Middle frontal gyrus (tissue), 1 donor: ENCODE measurements at regions not wholly inside any gene's neighbourhood (a gene's known extent, or its start where the extent isn't known, plus 50 kb on each side); places are given as distances from the start of the nearest gene placed in this dataset.

Experiments used
- DNase-seq: peaks from one replicate; pipeline ENCODE4 v3.0.0-alpha.2; 2015; ENCODE audit warnings: low spot score; ENCODE audit errors: extremely low spot score

- no peak for DNase-seq
Observed at GRCh38 chr6:78577585-78577984, 289.8 kb upstream of the IRAK1BP1 start.

- no peak for DNase-seq
Observed at GRCh38 chr6:78578430-78578829, 288.9 kb upstream of the IRAK1BP1 start.

DNA sequence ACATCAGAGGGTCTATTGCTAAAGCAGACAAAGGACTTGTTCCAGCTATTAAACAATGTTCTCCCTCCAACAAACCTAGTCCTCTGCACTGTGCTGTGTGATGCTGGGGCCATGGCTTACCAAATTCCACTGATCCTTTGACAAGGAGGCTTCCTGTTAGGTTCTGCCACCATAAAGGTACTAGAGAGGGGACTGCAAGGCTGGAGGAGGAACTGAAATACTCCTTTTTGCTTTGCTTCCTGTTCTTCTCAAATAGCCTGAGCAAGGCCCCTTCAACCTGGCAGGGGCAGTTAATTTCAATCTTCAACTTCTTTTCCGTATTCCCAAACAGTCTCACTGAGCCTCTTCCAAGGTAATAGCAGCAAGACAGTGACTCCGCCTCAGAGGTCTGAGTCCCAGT lies 286.4 kb upstream of the IRAK1BP1 start:
- no peak for DNase-seq

- DNase-seq = no peak
Observed at GRCh38 chr6:78583079-78583478, 284.3 kb upstream of the IRAK1BP1 start.

- no peak for DNase-seq
Observed at GRCh38 chr6:78589436-78589835, 277.9 kb upstream of the IRAK1BP1 start.

DNA sequence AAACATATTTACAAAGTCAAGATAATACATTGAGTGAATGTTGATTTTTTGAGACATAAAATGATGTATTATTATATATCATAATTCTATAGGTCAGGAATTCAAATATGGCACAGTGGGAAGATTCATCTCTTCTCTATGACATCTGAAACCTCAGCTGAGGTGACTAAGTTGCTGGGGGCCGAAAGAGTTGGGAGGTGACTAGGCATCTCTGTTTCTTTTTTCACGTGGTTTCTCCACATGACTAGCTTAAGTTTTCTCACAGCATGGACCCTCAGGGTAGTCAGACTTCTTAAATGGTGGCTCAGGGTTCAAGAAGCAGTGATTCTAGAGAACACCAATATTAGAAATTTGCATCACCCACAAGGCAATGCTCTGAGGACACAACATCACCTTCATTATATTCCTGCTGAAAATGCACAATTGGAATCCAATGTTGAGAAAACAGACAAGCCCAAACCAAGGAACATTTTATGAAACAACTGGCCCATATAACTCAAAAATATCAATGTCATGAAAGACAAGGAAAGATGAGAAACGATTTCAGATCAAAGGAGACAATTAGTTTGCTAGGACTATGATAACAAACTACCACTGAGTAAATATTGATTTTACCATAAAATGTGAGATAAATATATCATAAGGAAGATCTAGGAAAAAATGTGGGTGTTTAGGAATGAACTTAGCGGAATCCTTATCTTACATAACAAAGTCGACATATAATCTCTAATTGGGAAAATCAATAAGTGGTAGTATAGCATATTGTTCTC lies 273.3 kb upstream of the IRAK1BP1 start:
- no peak for DNase-seq

- no peak for DNase-seq
Observed at GRCh38 chr6:78594668-78595066, 272.7 kb upstream of the IRAK1BP1 start.

- no peak for DNase-seq
Observed at GRCh38 chr6:78597966-78598365, 269.4 kb upstream of the IRAK1BP1 start.

DNA sequence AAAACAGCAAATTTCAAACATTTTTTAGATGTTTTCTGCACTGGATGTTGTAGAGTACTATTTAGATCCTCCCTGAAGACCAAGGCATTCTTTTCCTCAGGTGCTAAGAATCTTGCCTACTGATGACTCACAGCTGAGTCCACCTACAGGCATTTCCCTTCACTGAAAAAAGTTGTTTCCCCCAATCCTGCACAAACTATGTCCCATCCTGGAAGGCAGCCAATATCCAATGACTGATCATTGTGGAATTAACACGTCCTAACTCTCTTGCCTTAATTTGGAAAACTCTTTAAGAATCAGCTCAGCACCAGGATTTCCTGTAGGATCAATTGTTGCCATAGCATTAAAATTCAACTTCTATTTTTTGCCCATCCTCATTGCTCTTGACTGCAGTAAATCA lies 268.4 kb upstream of the IRAK1BP1 start:
- no peak for DNase-seq

- no peak for DNase-seq
Observed at GRCh38 chr6:78599526-78599925, 267.8 kb upstream of the IRAK1BP1 start.

- no peak for DNase-seq
Observed at GRCh38 chr6:78605909-78606446, 261.4 kb upstream of the IRAK1BP1 start.

- DNase-seq = no peak
Observed at GRCh38 chr6:78607189-78607588, 260.2 kb upstream of the IRAK1BP1 start.

GRCh38 chr6:78611102-78611620 lies 256.2 kb upstream of the IRAK1BP1 start:
- no peak for DNase-seq

DNA sequence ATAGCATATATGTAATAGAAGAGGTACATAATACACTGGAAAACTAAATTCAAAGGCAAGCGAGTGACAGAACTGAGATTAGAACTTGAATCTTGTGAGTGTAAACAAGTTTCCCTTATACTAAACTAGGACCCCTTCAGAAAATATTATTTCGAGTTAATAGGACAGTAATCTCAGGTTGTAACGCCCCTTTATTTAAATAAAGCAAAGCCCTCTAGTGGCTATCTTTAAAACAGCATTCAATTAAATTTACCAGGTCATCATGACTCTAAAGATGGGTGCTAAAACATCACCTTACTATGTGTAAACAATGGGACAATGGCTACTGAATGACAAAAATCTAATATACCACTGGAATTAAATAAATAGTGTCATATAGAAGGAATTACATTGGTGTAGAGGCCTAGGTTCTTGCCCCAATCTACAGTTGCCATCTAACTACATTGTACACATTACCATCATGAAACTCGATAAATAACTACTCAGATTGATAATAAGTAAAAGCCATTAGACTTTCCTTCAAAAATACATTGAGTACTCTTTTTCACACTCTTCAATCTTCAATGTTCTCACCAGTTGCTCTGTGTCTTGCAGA lies 255.4 kb upstream of the IRAK1BP1 start:
- no peak for DNase-seq

DNA sequence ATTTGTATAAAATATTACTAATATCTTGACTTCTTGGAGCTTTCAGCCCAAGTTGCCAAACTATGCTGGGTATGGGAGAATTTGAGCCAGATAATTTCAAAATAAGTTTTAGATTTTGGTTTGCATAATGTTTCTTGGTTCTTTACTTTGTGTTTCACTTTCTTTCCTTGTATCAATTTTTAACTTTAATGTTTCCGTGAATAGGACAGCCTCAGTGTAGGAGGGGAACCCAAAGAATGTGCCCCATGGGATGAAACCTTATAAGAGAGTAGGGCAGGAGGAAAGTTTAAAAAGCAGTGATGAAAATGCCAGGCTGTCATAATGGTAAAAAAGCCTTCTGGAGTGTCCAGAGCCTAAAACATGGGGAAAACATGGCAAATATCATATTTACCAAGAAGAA lies 252.4 kb upstream of the IRAK1BP1 start:
- DNase-seq = no peak

DNA sequence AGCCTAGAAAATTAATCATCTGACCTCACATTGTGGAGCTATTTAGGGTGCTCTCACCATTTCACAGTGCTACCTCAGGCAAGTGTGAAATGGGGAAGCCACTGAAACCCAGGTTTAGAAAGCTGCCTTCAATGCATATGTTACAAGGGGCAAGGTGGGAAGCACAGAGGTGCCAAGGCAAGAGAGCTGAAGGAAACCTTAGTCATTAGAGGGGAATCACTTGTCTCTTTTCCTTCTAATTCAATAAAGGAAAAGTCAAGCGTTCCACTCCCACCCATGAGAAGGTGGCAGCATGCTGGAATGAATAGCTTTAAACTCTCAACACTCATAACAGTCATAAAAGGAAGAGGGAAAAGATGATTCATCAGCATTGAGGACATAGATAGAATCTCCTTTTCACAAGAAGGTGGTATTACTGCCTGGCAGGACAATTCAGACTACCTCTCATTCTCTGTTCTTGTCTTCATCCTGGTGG lies 251.9 kb upstream of the IRAK1BP1 start:
- no peak for DNase-seq

DNA sequence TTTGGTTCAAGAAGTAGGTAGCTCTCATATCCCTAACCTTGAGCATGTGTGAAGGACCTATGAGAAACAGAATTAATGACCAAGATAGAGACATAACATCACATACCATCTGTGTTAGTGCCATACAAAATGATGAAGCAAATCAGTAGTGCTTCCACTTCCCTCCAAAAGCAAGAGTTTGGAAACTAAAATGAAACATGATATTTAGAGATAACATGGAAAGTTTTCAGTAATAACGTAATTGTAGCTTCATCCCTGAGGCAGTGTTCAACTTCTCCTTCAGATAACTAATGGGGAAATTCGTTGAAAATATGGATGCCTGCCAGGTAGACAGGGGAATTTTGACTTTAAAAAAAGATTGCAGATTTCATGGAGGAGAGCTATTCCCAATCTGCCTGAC lies 248.4 kb upstream of the IRAK1BP1 start:
- no peak for DNase-seq

DNA sequence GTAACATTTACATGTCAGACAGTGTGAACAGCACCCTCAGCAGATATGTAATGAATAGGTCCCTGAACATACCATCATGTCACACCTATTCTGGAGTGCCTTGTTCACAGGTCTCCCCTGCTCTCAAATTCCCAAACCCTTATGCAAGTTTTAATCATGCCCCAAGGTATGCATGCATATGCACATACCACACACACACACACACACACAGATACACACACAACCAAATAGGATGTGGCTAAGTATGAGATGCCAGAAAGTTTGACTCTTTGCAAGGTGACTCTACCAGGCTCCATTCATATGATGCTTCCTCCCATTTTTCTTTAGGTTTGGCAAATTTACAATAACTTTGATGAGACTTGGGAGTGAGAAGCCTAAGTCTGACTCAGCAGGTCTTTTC lies 243.8 kb upstream of the IRAK1BP1 start:
- DNase-seq = no peak

DNA sequence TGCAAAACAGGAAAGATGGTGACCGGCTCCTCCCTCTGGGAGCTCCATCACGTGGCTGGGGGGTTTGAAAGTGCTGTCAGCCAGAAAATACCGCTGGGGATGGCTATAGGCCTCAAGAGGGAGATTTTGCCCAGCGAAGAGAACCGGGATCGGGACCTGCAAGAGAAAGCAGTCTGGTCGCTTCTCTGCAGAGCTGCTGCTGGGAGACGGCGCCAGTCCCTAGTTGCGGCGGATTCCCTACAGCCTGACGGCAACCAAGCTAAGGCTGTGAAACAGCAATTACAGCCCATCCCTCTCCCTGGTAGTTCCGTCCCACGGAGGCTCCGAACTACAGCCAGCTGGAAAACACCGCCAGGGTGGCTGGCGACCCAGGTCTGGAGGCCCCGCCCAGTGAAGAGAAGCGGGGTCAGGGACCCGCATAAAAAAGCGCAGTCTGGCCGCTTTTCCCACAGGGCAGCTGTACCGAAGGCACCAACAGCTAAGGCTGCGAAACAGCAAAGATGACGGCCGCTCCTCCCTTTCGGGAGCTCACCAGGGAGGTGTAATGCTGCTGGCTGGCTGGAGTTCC lies 238.1 kb upstream of the IRAK1BP1 start:
- DNase-seq = no peak

DNA sequence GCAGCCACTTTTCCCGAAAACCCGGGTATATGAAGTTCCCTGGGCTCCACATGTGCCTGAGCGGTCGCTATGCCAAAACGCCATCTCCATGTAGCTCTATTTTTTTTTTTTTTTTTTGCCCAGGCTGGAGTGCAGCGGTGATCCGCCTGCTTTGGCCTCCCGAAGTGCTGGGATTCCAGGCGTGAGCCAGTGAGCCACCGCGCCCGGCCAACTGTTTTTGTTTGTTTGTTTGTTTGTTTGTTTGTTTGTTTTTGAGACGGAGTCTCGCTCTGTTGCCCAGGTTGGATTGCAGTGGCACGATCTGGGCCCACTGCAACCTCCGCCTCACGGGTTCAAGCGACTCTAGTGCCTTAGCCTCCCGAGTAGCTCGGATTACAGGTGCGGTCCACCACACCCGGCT lies 237.5 kb upstream of the IRAK1BP1 start:
- no peak for DNase-seq

DNA sequence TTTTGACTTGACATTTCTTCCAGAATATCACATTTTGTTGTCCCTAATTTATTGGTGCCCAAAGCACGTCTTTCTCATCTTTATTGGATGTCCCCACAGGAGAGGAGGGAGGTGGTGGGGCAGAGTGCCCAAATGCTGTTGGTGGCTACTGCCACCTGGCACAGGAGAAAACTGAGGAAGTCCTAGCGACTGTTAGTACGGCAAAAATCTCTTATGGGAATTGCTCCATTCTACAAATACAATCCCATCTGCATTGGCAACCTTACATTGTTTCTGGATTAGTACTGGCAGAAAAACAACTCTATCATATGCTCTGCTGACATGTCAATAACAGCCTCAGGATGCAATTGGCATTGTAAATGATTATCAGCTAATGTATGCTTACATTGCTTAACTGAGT lies 235.4 kb upstream of the IRAK1BP1 start:
- DNase-seq = no peak
